ENCODE measurements at regions not wholly inside any gene's neighbourhood (a gene's known extent, or its start where the extent isn't known, plus 50 kb on each side); places are given as distances from the start of the nearest gene placed in this dataset.

DNA sequence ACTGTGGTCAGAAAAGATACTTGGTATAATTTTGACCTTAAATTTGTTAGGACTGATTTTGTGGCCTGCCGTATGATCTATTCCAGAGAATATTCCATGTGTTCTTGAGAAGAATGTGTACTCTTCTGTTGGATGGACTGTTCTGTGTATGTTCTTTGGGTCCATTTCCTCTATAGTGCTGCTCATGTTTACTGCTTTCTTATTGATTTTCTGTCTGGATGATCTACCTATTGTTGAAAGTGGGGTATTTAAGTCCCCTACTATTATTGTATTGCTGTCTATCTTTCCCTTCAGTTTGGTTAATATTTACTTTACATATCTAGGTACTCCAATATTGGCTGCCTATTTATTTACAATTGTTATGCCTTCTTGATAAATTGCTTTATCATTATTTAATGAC is 298.4 kb downstream of the BCKDHB start:
- TF ChIP-seq EZH2 (IDR thresholded peaks at IDR 0.05; ENCODE audit: insufficient read depth, poor library complexity, severe bottlenecking) (no peak), EZH2phosphoT487 (IDR thresholded peaks at IDR 0.05; ENCODE audit: insufficient read depth, low read depth) (no peak)

All from GM23248 (cell line).